Activated CD8-positive, alpha-beta T cell treated with anti-CD3 and anti-CD28 coated beads, Interleukin-2, amount 10 ng/mL, durations not matched to agents 7 days and 5 days (primary cell): ENCODE measurements at regions not wholly inside any gene's neighbourhood (a gene's known extent, or its start where the extent isn't known, plus 50 kb on each side); places are given as distances from the start of the nearest gene placed in this dataset.

Source experiments
- ATAC-seq: fragments of 150-1000 bp; cut with Tn5 transposase; one replicate; pipeline ENCODE4 v1.10.0; 2021; ENCODE audit warnings: moderate library complexity
- CTCF ChIA-PET: fragments of 350-600 bp; sonication (Branson Sonifier 250); formaldehyde crosslinking; loops from one replicate; lab custom pipeline; 2021; ENCODE audit warnings: antibody characterized with exemption; lab: Charles Lee
- POLR2A ChIA-PET: fragments of 350-600 bp; sonication (Branson Sonifier 250); formaldehyde crosslinking; loops from one replicate; lab custom pipeline; 2021; ENCODE audit warnings: antibody characterized with exemption; lab: Charles Lee
- DNase-seq: peaks from one replicate; pipeline ENCODE4 v3.0.0-alpha.2; 2020
- H3K27ac Mint-ChIP-seq: one replicate; pipeline ENCODE4 v1.8.0; 2021; ENCODE audit warnings: mild to moderate bottlenecking, mixed read lengths
- H3K27me3 Mint-ChIP-seq: one replicate; pipeline ENCODE4 v1.8.0; 2021; ENCODE audit warnings: low read depth, mixed read lengths
- H3K36me3 Mint-ChIP-seq: one replicate; pipeline ENCODE4 v1.8.0; 2021; ENCODE audit warnings: low read depth, mixed read lengths
- H3K4me1 Mint-ChIP-seq: one replicate; pipeline ENCODE4 v1.8.0; 2021; ENCODE audit warnings: low read depth, mixed read lengths
- H3K4me3 Mint-ChIP-seq: one replicate; pipeline ENCODE4 v1.8.0; 2021; ENCODE audit warnings: mild to moderate bottlenecking, mixed read lengths
- H3K9me3 Mint-ChIP-seq: one replicate; pipeline ENCODE4 v1.8.0; 2022; ENCODE audit warnings: mixed read lengths; ENCODE audit not compliant: insufficient read depth

DNA sequence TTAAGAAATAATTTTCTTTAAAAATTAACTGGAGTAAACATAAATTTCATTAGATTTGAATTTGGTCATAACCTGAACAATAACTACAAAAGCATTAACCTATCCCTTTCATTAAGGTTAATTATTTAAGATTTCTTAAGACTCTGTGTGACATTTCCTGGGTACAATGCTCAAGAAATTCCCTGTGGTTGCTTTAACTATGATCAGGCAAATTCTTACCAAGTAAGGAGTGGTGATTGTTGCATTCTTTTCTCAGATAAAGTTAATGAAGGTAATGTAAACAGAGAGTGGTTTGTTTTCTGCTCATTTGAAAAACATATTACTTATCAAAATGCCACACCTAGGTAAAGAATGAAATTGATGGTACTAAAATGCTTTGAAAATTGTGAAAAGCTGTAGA, 114.8 kb upstream of the MIR17HG start:
- Mint-ChIP-seq H3K4me3 (no peak overlapping the region), H3K27ac (no peak overlapping the region), H3K27me3 (no peaks in the 10 kb centered on the region), H3K9me3 (no peaks in the 10 kb centered on the region), H3K4me1 (no peaks in the 10 kb centered on the region), H3K36me3 (no peaks in the 10 kb centered on the region)
- CTCF ChIA-PET = no interaction called here
- POLR2A ChIA-PET = no interaction called here
- ATAC-seq (no peak), DNase-seq (no peak)

GRCh38 chr13:91233291-91233690, 114.2 kb upstream of the MIR17HG start:
- Mint-ChIP-seq H3K27me3 (no peaks in the 10 kb centered on the region), H3K4me1 (no peaks in the 10 kb centered on the region), H3K9me3 (no peaks in the 10 kb centered on the region), H3K36me3 (no peaks in the 10 kb centered on the region), H3K27ac (no peak overlapping the region), H3K4me3 (no peak overlapping the region)
- POLR2A ChIA-PET = no interaction called here
- CTCF ChIA-PET = no interaction called here
- no peak for DNase-seq
- no peak for ATAC-seq

DNA sequence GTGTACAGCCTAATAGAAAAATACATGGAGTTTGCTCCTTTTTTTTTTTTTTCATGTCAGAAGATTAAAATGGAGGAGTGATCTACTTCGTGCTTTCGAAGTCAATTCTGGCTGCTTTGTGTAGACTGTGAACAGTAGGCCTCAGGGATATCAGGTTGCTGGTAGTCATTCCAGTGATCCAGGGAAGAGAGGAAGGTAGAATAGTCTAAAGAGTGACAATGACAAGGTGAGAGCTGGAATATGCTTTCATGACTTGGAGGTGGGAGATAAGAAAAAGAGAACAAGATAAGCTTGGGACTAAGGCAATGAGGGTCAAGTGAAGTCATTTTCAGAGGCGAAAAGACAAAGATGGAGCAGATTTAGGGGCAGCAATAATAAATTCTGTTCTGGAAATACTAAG, 111.3 kb upstream of the MIR17HG start:
- ATAC-seq (no peak), DNase-seq (no peak)
- ChIA-PET CTCF (no interaction called here), POLR2A (no interaction called here)
- Mint-ChIP-seq H3K27me3 (no peaks in the 10 kb centered on the region), H3K4me3 (no peak overlapping the region), H3K36me3 (no peaks in the 10 kb centered on the region), H3K9me3 (no peaks in the 10 kb centered on the region), H3K27ac (no peak overlapping the region), H3K4me1 (no peaks in the 10 kb centered on the region)

DNA sequence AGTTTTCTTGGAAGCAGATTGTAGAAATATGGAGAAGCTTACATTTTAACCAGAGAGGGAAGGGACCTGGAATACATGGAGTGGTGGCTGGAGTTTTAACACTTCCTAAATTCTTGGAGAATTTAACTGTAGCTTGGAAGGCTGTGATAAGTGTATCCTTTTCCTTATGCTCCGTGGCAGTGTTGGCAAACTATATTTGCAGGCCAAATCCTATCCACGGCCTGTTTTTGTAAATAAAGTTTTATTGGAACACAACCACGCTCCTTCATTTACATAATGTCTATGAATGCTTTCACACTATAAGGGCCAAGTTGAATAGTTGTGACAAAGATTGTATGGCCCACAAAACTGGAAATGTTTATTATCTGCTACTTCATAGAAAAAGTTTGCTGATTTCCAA, 110.6 kb upstream of the MIR17HG start:
- Mint-ChIP-seq H3K4me3 (no peak overlapping the region), H3K36me3 (no peaks in the 10 kb centered on the region), H3K27ac (no peak overlapping the region), H3K27me3 (no peaks in the 10 kb centered on the region), H3K4me1 (no peaks in the 10 kb centered on the region), H3K9me3 (no peaks in the 10 kb centered on the region)
- ATAC-seq = no peak
- no peak for DNase-seq
- CTCF ChIA-PET = no interaction called here
- POLR2A ChIA-PET = no interaction called here

DNA sequence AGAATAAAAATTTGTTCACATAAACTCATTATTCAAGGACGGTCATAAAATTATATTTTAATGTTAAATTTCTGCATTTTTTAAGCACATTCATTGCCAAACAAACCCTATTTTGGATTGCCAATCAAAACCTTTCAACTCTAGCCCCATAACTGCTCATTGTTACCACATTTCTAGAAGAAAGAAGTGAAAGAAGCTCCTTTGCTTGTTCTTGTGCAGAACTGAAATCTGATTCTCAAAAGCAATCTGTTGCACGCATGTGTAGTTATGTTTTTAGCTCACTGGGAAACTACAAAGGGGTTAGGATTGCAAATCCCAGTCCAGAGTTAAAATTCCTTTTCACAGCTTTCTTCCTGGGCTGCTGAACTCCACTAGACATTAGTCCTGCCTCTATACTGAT, 109.5 kb upstream of the MIR17HG start:
- no peaks in the 10 kb centered on the region for H3K4me1 Mint-ChIP-seq
- no peak overlapping the region for H3K4me3 Mint-ChIP-seq
- DNase-seq (no peak), ATAC-seq (no peak)
- POLR2A ChIA-PET = no interaction called here
- H3K9me3 Mint-ChIP-seq = no peaks in the 10 kb centered on the region
- CTCF ChIA-PET = no interaction called here
- no peaks in the 10 kb centered on the region for H3K36me3 Mint-ChIP-seq
- H3K27me3 Mint-ChIP-seq = no peaks in the 10 kb centered on the region
- no peak overlapping the region for H3K27ac Mint-ChIP-seq

GRCh38 chr13:91240341-91240740, 107.1 kb upstream of the MIR17HG start:
- H3K27ac Mint-ChIP-seq = no peak overlapping the region
- H3K9me3 Mint-ChIP-seq = no peaks in the 10 kb centered on the region
- DNase-seq (no peak), ATAC-seq (no peak)
- ChIA-PET POLR2A (no interaction called here), CTCF (no interaction called here)
- no peak overlapping the region for H3K4me3 Mint-ChIP-seq
- H3K27me3 Mint-ChIP-seq = peaks cover 2% of the 10 kb centered on the region
- no peaks in the 10 kb centered on the region for H3K4me1 Mint-ChIP-seq
- no peaks in the 10 kb centered on the region for H3K36me3 Mint-ChIP-seq

DNA sequence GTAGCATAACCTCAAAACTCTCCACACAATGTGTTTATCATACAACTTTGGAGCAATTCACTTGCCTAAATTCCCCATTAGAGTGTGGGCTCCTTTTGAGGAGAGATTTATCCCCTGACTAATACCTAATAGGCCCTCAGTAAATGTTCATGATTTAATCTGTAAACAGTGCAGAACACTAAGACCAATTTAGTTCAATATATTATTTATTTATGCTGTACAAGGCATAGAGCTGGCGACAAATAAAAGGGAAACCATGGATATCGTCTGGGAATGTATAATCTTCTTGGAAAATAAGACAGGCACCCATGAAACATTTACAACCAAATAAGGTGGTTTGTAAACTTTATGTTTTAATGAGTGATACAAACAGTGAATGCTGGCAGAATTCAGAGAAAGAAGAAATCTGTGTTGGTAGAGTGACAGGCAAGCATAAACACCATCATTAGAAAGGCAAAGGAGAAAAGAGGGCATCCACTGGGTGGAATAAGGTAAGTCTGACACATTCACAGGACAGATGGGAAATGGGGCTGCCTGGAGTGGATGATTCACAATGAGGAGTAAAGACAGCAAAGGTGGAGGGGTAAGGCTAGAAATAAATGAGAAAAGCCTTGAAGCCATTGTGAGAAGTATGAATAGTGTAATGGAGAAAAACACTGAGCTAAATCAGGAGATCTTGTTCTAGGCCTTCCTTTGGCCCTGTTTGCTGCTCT, 106.1 kb upstream of the MIR17HG start:
- Mint-ChIP-seq H3K9me3 (no peaks in the 10 kb centered on the region), H3K4me3 (no peak overlapping the region), H3K27ac (no peak overlapping the region), H3K36me3 (no peaks in the 10 kb centered on the region), H3K27me3 (peaks cover 2% of the 10 kb centered on the region), H3K4me1 (no peaks in the 10 kb centered on the region)
- no peak for ATAC-seq
- POLR2A ChIA-PET = no interaction called here
- CTCF ChIA-PET = no interaction called here
- DNase-seq = no peak

GRCh38 chr13:91242652-91243051, 104.8 kb upstream of the MIR17HG start:
- Mint-ChIP-seq H3K36me3 (no peaks in the 10 kb centered on the region), H3K9me3 (no peaks in the 10 kb centered on the region), H3K4me3 (no peak overlapping the region), H3K27me3 (peaks cover 2% of the 10 kb centered on the region), H3K4me1 (no peaks in the 10 kb centered on the region), H3K27ac (no peak overlapping the region)
- POLR2A ChIA-PET = no interaction called here
- CTCF ChIA-PET = no interaction called here
- ATAC-seq = no peak
- no peak for DNase-seq

GRCh38 chr13:91245288-91245687, 102.2 kb upstream of the MIR17HG start:
- Mint-ChIP-seq H3K27ac (no peak overlapping the region), H3K4me1 (no peaks in the 10 kb centered on the region), H3K4me3 (no peak overlapping the region), H3K27me3 (peaks cover 4% of the 10 kb centered on the region), H3K9me3 (no peaks in the 10 kb centered on the region), H3K36me3 (no peaks in the 10 kb centered on the region)
- no peak for DNase-seq
- CTCF ChIA-PET = no interaction called here
- POLR2A ChIA-PET = no interaction called here
- ATAC-seq = no peak

GRCh38 chr13:91247768-91248167, 99.7 kb upstream of the MIR17HG start:
- Mint-ChIP-seq H3K4me3 (no peak overlapping the region), H3K27me3 (peaks cover 4% of the 10 kb centered on the region), H3K27ac (no peak overlapping the region), H3K36me3 (no peaks in the 10 kb centered on the region), H3K9me3 (no peaks in the 10 kb centered on the region), H3K4me1 (no peaks in the 10 kb centered on the region)
- no peak for DNase-seq
- ATAC-seq = no peak
- CTCF ChIA-PET = interaction anchor here (1.3 kb wide), 1 partner anchor 113 kb away, joined by 5 read pairs; no protein-coding TSS in a partner anchor
- POLR2A ChIA-PET = no interaction called here

DNA sequence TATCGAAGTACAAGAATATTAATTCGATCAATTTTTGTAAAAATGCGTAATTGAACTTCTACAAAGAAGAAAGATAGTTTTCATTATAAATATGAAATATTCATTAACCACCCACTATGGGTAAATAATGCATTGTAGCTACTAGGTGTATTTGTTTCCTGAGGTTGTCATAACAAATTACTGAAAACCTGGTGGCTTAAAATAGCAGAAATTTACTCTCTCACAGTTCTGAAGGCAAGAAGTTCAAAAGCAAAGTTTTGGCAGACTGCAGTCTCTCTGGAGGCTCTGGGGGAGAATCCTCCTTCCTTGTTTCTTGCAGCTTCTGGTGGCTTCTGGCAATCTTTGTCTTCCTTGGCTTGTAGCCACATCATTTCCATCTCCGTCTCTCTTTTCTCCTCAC, 99.2 kb upstream of the MIR17HG start:
- POLR2A ChIA-PET = no interaction called here
- Mint-ChIP-seq H3K4me3 (no peak overlapping the region), H3K27ac (no peak overlapping the region), H3K9me3 (no peaks in the 10 kb centered on the region), H3K4me1 (no peaks in the 10 kb centered on the region), H3K36me3 (no peaks in the 10 kb centered on the region), H3K27me3 (peaks cover 4% of the 10 kb centered on the region)
- ATAC-seq = no peak
- CTCF ChIA-PET = interaction anchor here (1.3 kb wide), 1 partner anchor 114 kb away, joined by 5 read pairs; no protein-coding TSS in a partner anchor
- DNase-seq = no peak

DNA sequence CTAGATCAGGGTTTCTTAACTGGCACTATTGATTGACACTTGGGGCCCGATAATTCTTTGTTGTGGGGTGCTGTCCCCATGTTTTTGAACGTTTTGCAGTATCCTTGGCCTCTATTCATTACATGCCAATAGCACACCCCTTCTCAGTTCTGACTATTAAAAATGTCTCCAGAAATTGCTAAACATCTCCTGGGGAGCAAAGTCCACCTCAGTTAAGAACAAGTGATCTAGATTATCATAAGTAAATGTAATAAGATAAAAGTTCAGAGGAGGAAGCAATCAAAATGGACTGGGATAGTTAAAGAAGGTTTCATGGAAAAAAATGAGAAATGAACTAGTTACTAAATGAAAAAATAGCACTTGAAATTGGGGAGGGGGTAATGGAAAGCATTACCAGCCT, 98.1 kb upstream of the MIR17HG start:
- no peak overlapping the region for H3K27ac Mint-ChIP-seq
- CTCF ChIA-PET = no interaction called here
- H3K4me1 Mint-ChIP-seq = no peaks in the 10 kb centered on the region
- POLR2A ChIA-PET = no interaction called here
- no peak overlapping the region for H3K4me3 Mint-ChIP-seq
- ATAC-seq (no peak), DNase-seq (no peak)
- H3K9me3 Mint-ChIP-seq = no peaks in the 10 kb centered on the region
- H3K36me3 Mint-ChIP-seq = no peaks in the 10 kb centered on the region
- peaks cover 6% of the 10 kb centered on the region for H3K27me3 Mint-ChIP-seq

DNA sequence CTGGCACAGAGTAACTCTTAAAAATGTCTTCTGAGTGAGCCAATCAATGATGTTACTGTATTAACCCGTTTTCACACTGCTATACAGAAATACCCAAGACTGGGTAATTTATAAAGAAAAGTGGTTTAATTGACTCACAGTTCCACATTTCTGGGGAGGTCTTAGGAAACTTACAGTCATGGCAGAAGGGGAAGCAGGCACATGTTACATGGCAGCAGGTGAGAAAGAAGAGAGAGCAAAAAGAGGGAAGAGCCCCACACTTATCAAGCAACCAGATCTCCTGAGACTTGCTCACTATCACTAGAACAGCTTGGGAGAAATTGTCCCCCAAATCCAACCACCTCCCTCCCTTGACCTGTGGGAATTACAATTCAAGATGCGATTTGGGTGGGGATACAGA, 97.6 kb upstream of the MIR17HG start:
- no peak overlapping the region for H3K4me3 Mint-ChIP-seq
- H3K4me1 Mint-ChIP-seq = no peaks in the 10 kb centered on the region
- no peak overlapping the region for H3K27ac Mint-ChIP-seq
- POLR2A ChIA-PET = no interaction called here
- no peaks in the 10 kb centered on the region for H3K9me3 Mint-ChIP-seq
- H3K36me3 Mint-ChIP-seq = no peaks in the 10 kb centered on the region
- no peak for DNase-seq
- CTCF ChIA-PET = no interaction called here
- ATAC-seq = no peak
- H3K27me3 Mint-ChIP-seq = peaks cover 6% of the 10 kb centered on the region
